ENCODE measurements at regions not wholly inside any gene's neighbourhood (a gene's known extent, or its start where the extent isn't known, plus 50 kb on each side); places are given as distances from the start of the nearest gene placed in this dataset.

GRCh38 chr14:87581298-87581697, 411.7 kb downstream of the GALC start:
- DNase-seq (ENCODE audit: low read depth): no peak
- no peak for TF ChIP-seq CTCF (IDR thresholded peaks at IDR 0.05; ENCODE audit: insufficient read depth, low read depth, low read length, missing control alignments)

DNA sequence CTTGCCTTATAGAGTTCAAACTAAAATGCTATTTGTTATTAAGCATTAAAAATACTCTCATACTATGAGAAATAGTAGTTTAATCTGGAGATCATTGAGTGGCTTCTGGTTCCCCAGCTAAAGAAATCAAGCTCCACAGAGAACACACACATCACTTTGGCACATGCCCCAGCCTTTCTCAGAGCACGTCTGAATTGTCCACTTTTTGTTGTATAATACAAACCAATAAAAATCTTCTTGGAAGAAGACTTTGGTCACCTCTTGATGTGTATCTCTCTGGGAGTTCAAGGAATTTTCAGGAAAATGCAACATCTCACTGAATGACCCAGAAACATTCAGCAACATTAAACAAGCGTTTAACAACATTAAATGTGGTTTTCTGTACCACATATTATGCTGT, 413.9 kb downstream of the GALC start:
- DNase-seq (ENCODE audit: low read depth): no peak
- H3K4me3 ChIP-seq (ENCODE audit: low read depth, low read length): no peak overlapping the region

More at GRCh38 chr14:87581298-87581697, 411.7 kb downstream of the GALC start:
- no peak overlapping the region for H3K4me3 ChIP-seq (ENCODE audit: low read depth, low read length)

DNA sequence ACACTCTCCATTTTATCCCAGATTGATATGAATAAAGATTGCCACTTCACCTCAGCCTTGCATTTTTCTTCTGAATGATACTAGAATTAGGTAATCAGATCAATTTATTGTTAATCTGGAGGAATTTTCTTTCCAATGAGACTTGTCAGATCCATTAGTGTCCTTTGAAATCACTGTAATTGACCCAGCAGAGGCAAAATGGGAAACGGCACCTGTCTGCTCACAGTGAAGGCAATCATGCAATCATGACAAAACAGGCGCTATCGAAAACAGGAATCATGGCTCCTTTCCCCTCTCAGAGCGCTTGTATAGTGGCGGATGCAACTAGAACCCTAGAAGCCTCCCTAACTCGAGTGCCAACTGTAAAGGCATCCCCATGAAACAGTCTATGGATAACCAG, 417.6 kb downstream of the GALC start:
- no peak overlapping the region for H3K4me3 ChIP-seq (ENCODE audit: low read depth, low read length)
- TF ChIP-seq CTCF (IDR thresholded peaks at IDR 0.05; ENCODE audit: insufficient read depth, low read depth, low read length, missing control alignments): no peak
- DNase-seq (ENCODE audit: low read depth): no peak

More for the DNA sequence above, 413.9 kb downstream of the GALC start:
- TF ChIP-seq CTCF (IDR thresholded peaks at IDR 0.05; ENCODE audit: insufficient read depth, low read depth, low read length, missing control alignments): no peak

- DNase-seq (ENCODE audit: low read depth): no peak
- H3K4me3 ChIP-seq (ENCODE audit: low read depth, low read length): no peak overlapping the region
- no peak for TF ChIP-seq CTCF (IDR thresholded peaks at IDR 0.05; ENCODE audit: insufficient read depth, low read depth, low read length, missing control alignments)
Observed at GRCh38 chr14:87573591-87573990, 419.4 kb downstream of the GALC start.

DNA sequence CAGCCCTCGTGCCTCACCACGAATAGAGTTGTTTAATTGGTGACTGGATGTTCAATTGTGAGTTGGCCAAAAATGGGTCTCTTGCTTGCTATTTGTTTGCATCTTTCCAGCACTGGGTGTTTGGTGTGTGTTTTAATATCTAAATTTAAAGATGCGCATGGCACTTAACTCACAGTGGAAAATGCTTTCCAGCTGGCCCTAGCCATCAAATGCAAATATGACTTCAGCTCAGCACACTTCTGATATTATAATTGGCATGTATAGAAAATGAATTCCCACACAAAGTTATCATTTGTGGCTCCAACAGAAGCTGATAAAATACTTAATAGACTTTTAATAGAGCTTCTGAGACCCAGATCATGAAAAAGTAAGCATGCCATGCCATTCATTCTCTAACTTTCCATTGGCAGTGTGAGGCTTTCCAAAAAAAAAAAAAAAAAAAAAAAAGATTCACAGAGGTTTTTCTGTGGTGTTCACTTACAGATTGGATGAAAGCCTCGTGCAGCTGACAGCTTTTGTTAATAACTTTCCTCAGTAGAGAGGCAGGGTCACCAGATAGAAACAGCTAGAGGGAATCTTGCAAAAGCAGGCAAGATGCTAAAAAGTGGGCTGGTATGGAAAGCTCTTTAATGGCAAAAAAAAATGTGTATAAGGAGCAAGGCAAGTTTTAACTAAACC, 425.2 kb downstream of the GALC start:
- no peak for TF ChIP-seq CTCF (IDR thresholded peaks at IDR 0.05; ENCODE audit: insufficient read depth, low read depth, low read length, missing control alignments)
- H3K4me3 ChIP-seq (ENCODE audit: low read depth, low read length): no peak overlapping the region
- no peak for DNase-seq (ENCODE audit: low read depth)

DNA sequence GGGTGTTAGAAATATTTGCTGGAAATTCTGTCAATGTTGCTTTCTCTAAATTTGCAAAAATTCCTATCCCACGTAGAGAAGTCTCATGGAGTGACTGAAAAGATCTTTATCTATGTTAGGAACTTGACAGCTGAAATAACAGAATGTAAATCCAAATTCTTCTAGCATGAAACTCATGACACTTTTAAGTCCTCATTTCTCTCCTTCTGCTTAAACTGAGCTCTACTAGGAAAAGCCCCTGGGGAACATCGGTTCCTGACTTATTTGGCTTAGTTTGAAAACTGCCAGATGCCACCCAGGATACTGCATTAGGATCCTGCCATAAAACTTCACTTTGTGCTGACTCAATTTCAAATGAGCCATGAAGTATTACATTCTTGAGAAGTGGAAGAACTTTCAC, 426.0 kb downstream of the GALC start:
- DNase-seq (ENCODE audit: low read depth): no peak
- no peak for TF ChIP-seq CTCF (IDR thresholded peaks at IDR 0.05; ENCODE audit: insufficient read depth, low read depth, low read length, missing control alignments)
- no peak overlapping the region for H3K4me3 ChIP-seq (ENCODE audit: low read depth, low read length)

- no peak overlapping the region for H3K4me3 ChIP-seq (ENCODE audit: low read depth, low read length)
- no peak for TF ChIP-seq CTCF (IDR thresholded peaks at IDR 0.05; ENCODE audit: insufficient read depth, low read depth, low read length, missing control alignments)
Observed at GRCh38 chr14:87547536-87547935, 445.4 kb downstream of the GALC start.

More at GRCh38 chr14:87547536-87547935, 445.4 kb downstream of the GALC start:
- no peak for DNase-seq (ENCODE audit: low read depth)

Measured in GM12865 (cell line).